D721Med (cell line): ENCODE measurements at regions not wholly inside any gene's neighbourhood (a gene's known extent, or its start where the extent isn't known, plus 50 kb on each side); places are given as distances from the start of the nearest gene placed in this dataset.

Source experiments
- DNase-seq: peaks from one replicate; pipeline ENCODE4 v3.0.0; 2011; ENCODE audit warnings: low spot score; ENCODE audit not compliant: insufficient read length
- FAIRE-seq: peaks from 2 replicates; lab custom pipeline; 2011; peaks lifted over from hg19 to GRCh38; lab: Jason Lieb, UNC
- TF ChIP-seq, protein P1 (sequence below): IDR thresholded peaks from 2 replicates; pipeline ENCODE4 v1.5.1; 2012; ENCODE audit warnings: mild to moderate bottlenecking, control low read depth; ENCODE audit not compliant: insufficient read depth; ENCODE audit errors: missing control alignments

DNA sequence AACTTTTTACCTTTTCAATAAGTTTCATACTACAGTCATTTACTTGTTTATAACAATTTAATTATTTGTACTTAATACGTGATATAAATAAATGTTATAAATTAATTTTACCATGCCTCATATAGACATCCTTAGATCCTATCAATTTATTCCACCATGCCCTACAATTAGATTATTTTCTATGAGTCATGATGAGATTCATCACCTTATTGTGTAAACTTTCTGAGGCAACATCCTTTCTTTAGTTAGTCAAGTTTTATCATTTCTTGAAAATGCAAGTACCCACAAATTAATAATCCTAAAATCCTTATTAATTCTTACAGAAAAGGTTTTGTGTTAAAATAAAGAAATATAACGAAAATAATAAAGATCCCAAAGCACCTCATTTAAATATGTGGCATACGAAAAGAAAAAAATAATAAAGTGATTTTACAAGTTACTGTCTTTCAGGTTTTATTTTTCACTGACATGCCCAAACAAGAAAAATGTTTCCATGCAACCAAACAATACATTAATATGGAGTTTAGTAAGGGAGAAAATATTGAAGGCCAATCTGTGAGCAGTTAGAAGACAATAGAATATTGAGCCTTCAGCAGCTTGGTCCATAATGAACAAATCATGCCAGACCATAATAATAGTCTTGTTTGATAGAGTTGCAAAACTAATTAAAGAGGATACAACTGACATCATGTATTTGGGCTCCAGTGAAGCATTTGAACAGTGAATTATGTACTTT is 188.7 kb upstream of the MRPS30 start:
- DNase-seq = no peak
- no peak for FAIRE-seq
- TF ChIP-seq, protein P1, sequence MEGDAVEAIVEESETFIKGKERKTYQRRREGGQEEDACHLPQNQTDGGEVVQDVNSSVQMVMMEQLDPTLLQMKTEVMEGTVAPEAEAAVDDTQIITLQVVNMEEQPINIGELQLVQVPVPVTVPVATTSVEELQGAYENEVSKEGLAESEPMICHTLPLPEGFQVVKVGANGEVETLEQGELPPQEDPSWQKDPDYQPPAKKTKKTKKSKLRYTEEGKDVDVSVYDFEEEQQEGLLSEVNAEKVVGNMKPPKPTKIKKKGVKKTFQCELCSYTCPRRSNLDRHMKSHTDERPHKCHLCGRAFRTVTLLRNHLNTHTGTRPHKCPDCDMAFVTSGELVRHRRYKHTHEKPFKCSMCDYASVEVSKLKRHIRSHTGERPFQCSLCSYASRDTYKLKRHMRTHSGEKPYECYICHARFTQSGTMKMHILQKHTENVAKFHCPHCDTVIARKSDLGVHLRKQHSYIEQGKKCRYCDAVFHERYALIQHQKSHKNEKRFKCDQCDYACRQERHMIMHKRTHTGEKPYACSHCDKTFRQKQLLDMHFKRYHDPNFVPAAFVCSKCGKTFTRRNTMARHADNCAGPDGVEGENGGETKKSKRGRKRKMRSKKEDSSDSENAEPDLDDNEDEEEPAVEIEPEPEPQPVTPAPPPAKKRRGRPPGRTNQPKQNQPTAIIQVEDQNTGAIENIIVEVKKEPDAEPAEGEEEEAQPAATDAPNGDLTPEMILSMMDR = no peak

DNA sequence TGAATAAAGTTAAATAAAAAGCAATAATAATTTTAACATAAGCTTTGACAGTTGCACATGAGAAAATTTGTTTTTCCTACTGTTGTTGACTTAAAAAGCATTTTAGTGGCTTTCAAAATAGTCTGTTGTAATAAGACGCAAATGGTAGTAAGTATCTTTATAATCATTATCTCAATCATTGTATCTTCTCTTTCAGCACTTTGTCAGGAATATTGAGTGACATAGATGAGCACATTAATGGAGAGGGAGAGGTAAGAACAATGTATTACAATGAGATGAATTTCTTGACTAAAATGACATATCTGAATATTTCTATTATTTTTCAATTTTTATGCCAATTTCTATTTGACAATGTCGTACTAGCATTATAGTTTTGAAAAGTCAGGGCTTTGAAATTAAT is 193.9 kb upstream of the MRPS30 start:
- FAIRE-seq (no peak), DNase-seq (no peak)
- TF ChIP-seq, protein P1 = no peak

GRCh38 chr5:44613936-44614335 is 194.8 kb upstream of the MRPS30 start:
- FAIRE-seq = no peak
- TF ChIP-seq, protein P1 = no peak
- DNase-seq = no peak

GRCh38 chr5:44605926-44606325 is 202.8 kb upstream of the MRPS30 start:
- DNase-seq (no peak), FAIRE-seq (no peak)
- TF ChIP-seq, protein P1 = no peak

DNA sequence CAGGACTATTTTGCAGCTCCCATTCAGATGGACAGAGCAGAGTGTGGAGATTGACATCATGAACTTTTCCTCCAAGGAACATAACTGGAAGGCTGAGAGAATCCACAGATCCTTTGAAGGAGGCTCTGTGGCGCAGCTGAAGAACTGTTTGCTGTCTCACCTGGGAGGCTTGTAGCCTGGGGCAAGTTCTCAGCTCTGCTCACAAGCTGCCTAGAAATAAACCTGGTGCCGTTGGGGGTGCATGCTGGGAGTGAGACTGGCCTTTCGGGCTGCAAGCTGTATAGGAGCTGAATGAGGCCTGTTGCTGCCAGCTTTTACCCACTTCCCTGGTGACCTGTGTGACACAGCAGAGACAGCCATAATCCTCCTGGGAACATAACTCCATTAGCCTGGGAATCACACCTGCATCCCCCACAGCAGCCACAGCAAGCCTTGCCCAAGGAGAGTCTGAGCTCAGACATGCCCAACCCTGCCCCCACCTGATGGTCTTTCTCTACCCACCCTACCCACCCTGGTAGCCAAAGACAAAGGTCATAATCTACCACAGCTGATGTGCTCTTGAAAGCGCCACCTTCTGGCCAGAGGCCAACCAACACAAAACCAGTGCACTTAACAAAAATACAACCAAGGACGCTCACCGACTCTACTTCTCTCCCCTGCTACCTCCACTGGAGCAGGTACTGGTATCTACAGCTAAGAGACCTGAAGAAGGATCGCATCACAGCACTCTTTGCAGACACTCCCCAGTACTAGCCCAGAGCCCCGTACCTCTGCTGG is 205.1 kb upstream of the MRPS30 start:
- DNase-seq = no peak
- no peak for FAIRE-seq
- TF ChIP-seq, protein P1 = no peak

GRCh38 chr5:44574678-44575077 is 185.5 kb upstream of the FGF10 start:
- no peak for DNase-seq
- no peak for FAIRE-seq
- TF ChIP-seq, protein P1 = no peak

- TF ChIP-seq, protein P1 = no peak
- FAIRE-seq (no peak), DNase-seq (no peak)
These were observed 179.3 kb upstream of the FGF10 start for GRCh38 chr5:44568519-44568918.
